Gastrocnemius medialis (tissue), 4 donors: ENCODE measurements at regions not wholly inside any gene's neighbourhood (a gene's known extent, or its start where the extent isn't known, plus 50 kb on each side); places are given as distances from the start of the nearest gene placed in this dataset.

ENCODE experiments used
- ATAC-seq, 2 donors: fragments of 150-250 bp; one replicate each; pipeline ENCODE4 v1.9.1; 2016
- DNase-seq, 2 donors: peaks; one replicate each; pipeline ENCODE4 v3.0.0-alpha.2; 2019
- H3K27ac ChIP-seq, 4 donors: fragments of 200-600 bp; sonication (generic); 1 replicate in 1 of 4; 2 replicates in 3 of 4; pipeline ENCODE4 v1.5.1; 2016 to 2018; ENCODE audit warnings: mild to moderate bottlenecking in 2 of 4, moderate library complexity in 1 of 4
- H3K27me3 ChIP-seq, 3 donors: fragments of 200-600 bp; sonication (generic) in 2 of 3; 1 replicate in 1 of 3; 2 replicates in 2 of 3; pipeline versions ENCODE4 v1.5.1 to v1.6.0; 2016 to 2019; ENCODE audit warnings: mild to moderate bottlenecking in 1 of 3, moderate library complexity in 1 of 3
- H3K36me3 ChIP-seq, 2 donors: fragments of 200-600 bp; sonication (generic) in 1 of 2; one replicate each; pipeline ENCODE4 v1.5.1; 2017 to 2018
- H3K4me1 ChIP-seq, 2 donors: fragments of 200-600 bp; sonication (generic) in 1 of 2; one replicate each; pipeline ENCODE4 v1.5.1; 2016 to 2017; ENCODE audit warnings: mild to moderate bottlenecking in 2 of 2
- H3K4me3 ChIP-seq, 4 donors: fragments of 200-600 bp; sonication (generic) in 3 of 4; 1 replicate in 1 of 4; 2 replicates in 3 of 4; pipeline ENCODE4 v1.5.1; 2016 to 2019; ENCODE audit warnings: mild to moderate bottlenecking in 2 of 4
- H3K9me3 ChIP-seq, 3 donors: fragments of 200-600 bp; sonication (generic) in 2 of 3; 1 replicate in 1 of 3; 2 replicates in 2 of 3; pipeline ENCODE4 v1.5.1; 2016 to 2019
- POLR2A ChIP-seq, 2 donors: fragments of 450-650 bp; IDR thresholded peaks; one replicate each; pipeline ENCODE4 v1.6.1; 2017; ENCODE audit warnings: antibody characterized with exemption in 2 of 2, mild to moderate bottlenecking in 2 of 2, moderate library complexity in 2 of 2
- in situ Hi-C, 4 donors: fragments of 200-750 bp; cut with MboI; loops; one replicate each; pipeline versions ENCODE4 v1.15.0 to v1.8.0; 2017; ENCODE audit warnings: low sequenced_read_pairs in 4 of 4
- intact Hi-C: fragments of 100-400 bp; cut with DNase I; formaldehyde crosslinking; loops from one replicate; pipeline ENCODE4 v1.15.1; 2023; ENCODE audit warnings: low total_unique reads
- TF ChIP-seq, protein P1 (sequence below), 5 experiments: fragments of 450-650 bp in 3 of 5; fragments of 200-600 bp in 2 of 5; sonication (generic) in 2 of 5; IDR thresholded peaks in 4 of 5; conservative IDR thresholded peaks in 1 of 5; 1 replicate in 4 of 5; 2 replicates in 1 of 5; pipeline ENCODE4 v1.5.1; 2016 to 2019; ENCODE audit warnings: antibody characterized with exemption in 5 of 5, mild to moderate bottlenecking in 3 of 5, moderate library complexity in 3 of 5

GRCh38 chr9:106059886-106060285 is 365.5 kb downstream of the TMEM38B start:
- no peak for DNase-seq
- H3K27me3 ChIP-seq, result no peaks in the 10 kb centered on the region
- intact Hi-C loops (no loop called here), in situ Hi-C loops (no loop called here)
- no peak overlapping the region for H3K27ac ChIP-seq
- ATAC-seq, result no peak
- no peak overlapping the region for H3K4me3 ChIP-seq
- H3K4me1 ChIP-seq, result no peaks in the 10 kb centered on the region
- H3K9me3 ChIP-seq, result no peaks in the 10 kb centered on the region
- H3K36me3 ChIP-seq, result no peaks in the 10 kb centered on the region
- TF ChIP-seq POLR2A (IDR thresholded peaks at IDR 0.05), result no peak
- TF ChIP-seq, protein P1, sequence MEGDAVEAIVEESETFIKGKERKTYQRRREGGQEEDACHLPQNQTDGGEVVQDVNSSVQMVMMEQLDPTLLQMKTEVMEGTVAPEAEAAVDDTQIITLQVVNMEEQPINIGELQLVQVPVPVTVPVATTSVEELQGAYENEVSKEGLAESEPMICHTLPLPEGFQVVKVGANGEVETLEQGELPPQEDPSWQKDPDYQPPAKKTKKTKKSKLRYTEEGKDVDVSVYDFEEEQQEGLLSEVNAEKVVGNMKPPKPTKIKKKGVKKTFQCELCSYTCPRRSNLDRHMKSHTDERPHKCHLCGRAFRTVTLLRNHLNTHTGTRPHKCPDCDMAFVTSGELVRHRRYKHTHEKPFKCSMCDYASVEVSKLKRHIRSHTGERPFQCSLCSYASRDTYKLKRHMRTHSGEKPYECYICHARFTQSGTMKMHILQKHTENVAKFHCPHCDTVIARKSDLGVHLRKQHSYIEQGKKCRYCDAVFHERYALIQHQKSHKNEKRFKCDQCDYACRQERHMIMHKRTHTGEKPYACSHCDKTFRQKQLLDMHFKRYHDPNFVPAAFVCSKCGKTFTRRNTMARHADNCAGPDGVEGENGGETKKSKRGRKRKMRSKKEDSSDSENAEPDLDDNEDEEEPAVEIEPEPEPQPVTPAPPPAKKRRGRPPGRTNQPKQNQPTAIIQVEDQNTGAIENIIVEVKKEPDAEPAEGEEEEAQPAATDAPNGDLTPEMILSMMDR (IDR thresholded peaks at IDR 0.05 in 4 of 5, conservative IDR thresholded peaks at IDR 0.05 in 1 of 5), result no peak

- no peaks in the 10 kb centered on the region for H3K4me1 ChIP-seq
- H3K36me3 ChIP-seq, result no peaks in the 10 kb centered on the region
- no peaks in the 10 kb centered on the region for H3K27me3 ChIP-seq
- in situ Hi-C loops (no loop called here), intact Hi-C loops (no loop called here)
- DNase-seq (no peak), ATAC-seq (no peak)
- TF ChIP-seq, protein P1 (IDR thresholded peaks at IDR 0.05 in 4 of 5, conservative IDR thresholded peaks at IDR 0.05 in 1 of 5), result no peak
- TF ChIP-seq POLR2A (IDR thresholded peaks at IDR 0.05), result no peak
- H3K27ac ChIP-seq, result no peak overlapping the region
- H3K4me3 ChIP-seq, result no peak overlapping the region
- no peaks in the 10 kb centered on the region for H3K9me3 ChIP-seq
These were observed 366.5 kb downstream of the TMEM38B start for GRCh38 chr9:106060885-106061284.

DNA sequence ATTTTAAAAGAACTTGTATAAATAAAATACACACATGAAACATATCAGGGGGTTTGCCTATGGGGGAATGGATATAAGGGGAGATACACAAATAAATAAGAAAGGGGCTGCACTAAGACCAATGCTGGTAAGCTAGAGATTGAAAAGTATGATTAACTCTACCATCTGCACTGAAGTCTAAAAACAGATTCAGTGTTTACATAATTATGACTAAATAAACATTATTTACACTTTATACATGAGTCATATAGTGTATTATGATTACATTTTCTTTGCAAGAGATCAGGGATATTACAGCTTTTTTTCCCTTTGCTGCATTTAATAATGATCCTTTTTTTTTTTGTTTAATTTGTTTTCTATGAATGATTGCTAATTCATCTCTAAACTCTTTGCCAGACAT is 367.9 kb downstream of the TMEM38B start:
- no peak overlapping the region for H3K4me3 ChIP-seq
- ATAC-seq, result no peak
- no peaks in the 10 kb centered on the region for H3K36me3 ChIP-seq
- in situ Hi-C loops (no loop called here), intact Hi-C loops (no loop called here)
- no peaks in the 10 kb centered on the region for H3K9me3 ChIP-seq
- no peak overlapping the region for H3K27ac ChIP-seq
- TF ChIP-seq, protein P1 (IDR thresholded peaks at IDR 0.05 in 4 of 5, conservative IDR thresholded peaks at IDR 0.05 in 1 of 5), result no peak
- no peak for TF ChIP-seq POLR2A (IDR thresholded peaks at IDR 0.05)
- H3K27me3 ChIP-seq, result no peaks in the 10 kb centered on the region
- no peak for DNase-seq
- no peaks in the 10 kb centered on the region for H3K4me1 ChIP-seq

DNA sequence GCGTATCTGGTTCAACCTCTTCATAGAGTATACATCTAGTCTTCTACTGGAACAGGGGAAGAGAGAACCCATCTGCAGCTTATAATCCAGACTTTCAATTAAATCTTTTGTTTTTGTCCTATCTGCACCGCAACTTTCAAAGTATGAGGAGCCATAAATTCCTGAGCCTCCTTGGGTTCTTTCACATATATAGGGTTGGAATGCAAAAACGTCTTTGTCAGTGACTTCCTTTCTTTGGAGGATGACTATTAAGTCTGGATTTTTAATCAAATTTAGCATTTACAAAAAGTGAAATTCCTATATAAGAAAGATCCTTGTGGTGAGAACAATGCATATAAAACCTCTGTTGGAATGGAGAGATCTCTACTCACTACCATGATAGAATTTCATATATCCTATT is 370.8 kb downstream of the TMEM38B start:
- ATAC-seq (no peak), DNase-seq (no peak)
- in situ Hi-C loops (no loop called here), intact Hi-C loops (no loop called here)
- Histone ChIP-seq H3K4me3 (no peak overlapping the region), H3K27me3 (no peaks in the 10 kb centered on the region), H3K27ac (no peak overlapping the region), H3K9me3 (no peaks in the 10 kb centered on the region), H3K4me1 (no peaks in the 10 kb centered on the region), H3K36me3 (no peaks in the 10 kb centered on the region)
- TF ChIP-seq POLR2A (IDR thresholded peaks at IDR 0.05), result no peak
- TF ChIP-seq, protein P1 (IDR thresholded peaks at IDR 0.05 in 4 of 5, conservative IDR thresholded peaks at IDR 0.05 in 1 of 5), result no peak

- ATAC-seq, result no peak
These were observed 371.4 kb downstream of the TMEM38B start for GRCh38 chr9:106065579-106066214.

More at GRCh38 chr9:106065579-106066214, 371.4 kb downstream of the TMEM38B start:
- in situ Hi-C loops (no loop called here), intact Hi-C loops (no loop called here)
- Histone ChIP-seq H3K27ac (no peak overlapping the region), H3K9me3 (no peaks in the 10 kb centered on the region), H3K4me3 (no peak overlapping the region), H3K36me3 (no peaks in the 10 kb centered on the region), H3K27me3 (no peaks in the 10 kb centered on the region), H3K4me1 (no peaks in the 10 kb centered on the region)
- no peak for TF ChIP-seq POLR2A (IDR thresholded peaks at IDR 0.05)
- TF ChIP-seq, protein P1 (IDR thresholded peaks at IDR 0.05 in 4 of 5, conservative IDR thresholded peaks at IDR 0.05 in 1 of 5), result no peak
- no peak for DNase-seq
